MCF 10A (cell line): ENCODE measurements at regions not wholly inside any gene's neighbourhood (a gene's known extent, or its start where the extent isn't known, plus 50 kb on each side); places are given as distances from the start of the nearest gene placed in this dataset.

Experiments used
- BruUV-seq: library from RNA; stranded (reverse); fragments of 400-500 nt; replicated peaks from 2 replicates; lab custom pipeline; 2021; lab: Mats Ljungman, UMichigan
- CTCF ChIA-PET: fragments of 300-600 bp; sonication (Branson Sonifier 250); formaldehyde crosslinking; extraction: SDS; loops from one replicate; lab custom pipeline; 2021; ENCODE audit warnings: antibody characterized with exemption, inconsistent platforms; lab: Yijun Ruan, JAX
- POLR2A ChIA-PET: fragments of 300-600, 350-650 bp; sonication (Branson Sonifier 250); formaldehyde crosslinking; extraction: SDS; loops from one replicate; lab custom pipeline; 2020; ENCODE audit warnings: antibody characterized with exemption, inconsistent platforms; lab: Yijun Ruan, JAX
- DNase-seq: peaks from one replicate; pipeline ENCODE4 v3.0.0-alpha.2; 2018; ENCODE audit not compliant: unreplicated experiment
- H3K27ac Mint-ChIP-seq: one replicate; pipeline ENCODE4 v1.8.0; 2022; ENCODE audit warnings: mild to moderate bottlenecking, low read depth, mixed read lengths; ENCODE audit not compliant: unreplicated experiment
- H3K27me3 Mint-ChIP-seq: one replicate; pipeline ENCODE4 v1.8.0; 2022; ENCODE audit warnings: mixed read lengths; ENCODE audit not compliant: insufficient read depth, unreplicated experiment
- H3K36me3 Mint-ChIP-seq: one replicate; pipeline ENCODE4 v1.8.0; 2022; ENCODE audit warnings: mild to moderate bottlenecking, moderate library complexity, mixed read lengths; ENCODE audit not compliant: insufficient read depth, unreplicated experiment
- H3K4me1 Mint-ChIP-seq: one replicate; pipeline ENCODE4 v1.8.0; 2022; ENCODE audit warnings: mixed read lengths; ENCODE audit not compliant: insufficient read depth, unreplicated experiment
- H3K4me3 Mint-ChIP-seq: one replicate; pipeline ENCODE4 v1.8.0; 2022; ENCODE audit warnings: mild to moderate bottlenecking, moderate library complexity, mixed read lengths; ENCODE audit not compliant: unreplicated experiment
- H3K9me3 Mint-ChIP-seq: one replicate; pipeline ENCODE4 v1.8.0; 2022; ENCODE audit warnings: mixed read lengths; ENCODE audit not compliant: unreplicated experiment
- CTCF ChIP-seq: fragments of 200-600 bp; IDR thresholded peaks from one replicate; pipeline ENCODE4 v1.8.0; 2022; ENCODE audit warnings: antibody characterized with exemption, mild to moderate bottlenecking; ENCODE audit not compliant: unreplicated experiment
- intact Hi-C: fragments of 100-400 bp; cut with micrococcal nuclease; formaldehyde crosslinking; loops from 2 replicates; pipeline ENCODE4 v1.14.1; 2022

- H3K27ac Mint-ChIP-seq, result no peak overlapping the region
- CTCF ChIA-PET, result interaction anchor here (1.0 to 1.5 kb wide), 3 partner anchors 70 to 600 kb away, joined by 4 to 5 read pairs (median 5); no protein-coding TSS in a partner anchor
- H3K9me3 Mint-ChIP-seq, result no peaks in the 10 kb centered on the region
- no peak for DNase-seq
- H3K4me1 Mint-ChIP-seq, result peaks cover 25% of the 10 kb centered on the region
- no TSS peak for BruUV-seq
- H3K36me3 Mint-ChIP-seq, result no peaks in the 10 kb centered on the region
- no peak for TF ChIP-seq CTCF
- no peaks in the 10 kb centered on the region for H3K27me3 Mint-ChIP-seq
- no peak overlapping the region for H3K4me3 Mint-ChIP-seq
- POLR2A ChIA-PET, result interaction anchor here (0.5 kb wide), 1 partner anchor 162 kb away, joined by 3 read pairs; no protein-coding TSS in a partner anchor
- intact Hi-C loops, result loop anchor here (10.0 kb wide), 1 partner anchor 358 kb away; no protein-coding TSS in a partner anchor
These were observed 103.0 kb upstream of the MAML3 start for GRCh38 chr4:140256941-140257340.

- Mint-ChIP-seq H3K4me1 (peaks cover 29% of the 10 kb centered on the region), H3K27me3 (no peaks in the 10 kb centered on the region), H3K9me3 (no peaks in the 10 kb centered on the region), H3K36me3 (no peaks in the 10 kb centered on the region), H3K27ac (no peak overlapping the region), H3K4me3 (no peak overlapping the region)
- no peak for TF ChIP-seq CTCF
- CTCF ChIA-PET, result no interaction called here
- POLR2A ChIA-PET, result interaction anchor here (0.6 to 2.1 kb wide), 2 partner anchors 82 to 103 kb away, joined by 3 to 13 read pairs; partner anchors contain the start of gene MAML3
- DNase-seq, result peak; percentile 60
- intact Hi-C loops, result loop anchor here (10.0 kb wide), 1 partner anchor 358 kb away; no protein-coding TSS in a partner anchor
- no TSS peak for BruUV-seq
These were observed 102.4 kb upstream of the MAML3 start for GRCh38 chr4:140256335-140256734.

GRCh38 chr4:140255927-140256326 lies 101.9 kb upstream of the MAML3 start:
- Mint-ChIP-seq H3K9me3 (no peaks in the 10 kb centered on the region), H3K36me3 (no peaks in the 10 kb centered on the region), H3K27ac (no peak overlapping the region), H3K4me3 (no peak overlapping the region), H3K27me3 (no peaks in the 10 kb centered on the region), H3K4me1 (peaks cover 29% of the 10 kb centered on the region)
- DNase-seq, result no peak
- ChIA-PET POLR2A (interaction anchor here (2.1 kb wide), 1 partner anchor 103 kb away, joined by 13 read pairs; the partner anchor contains the start of gene MAML3), CTCF (interaction anchor here (0.7 to 2.6 kb wide), 4 partner anchors 72 to 603 kb away, joined by 3 to 26 read pairs (median 6); no protein-coding TSS in a partner anchor)
- no TSS peak for BruUV-seq
- intact Hi-C loops, result loop anchor here (10.0 kb wide), 1 partner anchor 359 kb away; no protein-coding TSS in a partner anchor
- no peak for TF ChIP-seq CTCF

- intact Hi-C loops, result loop anchor here (10.0 kb wide), 1 partner anchor 359 kb away; no protein-coding TSS in a partner anchor
- Mint-ChIP-seq H3K4me3 (no peak overlapping the region), H3K36me3 (no peaks in the 10 kb centered on the region), H3K4me1 (peaks cover 26% of the 10 kb centered on the region), H3K27ac (no peak overlapping the region), H3K27me3 (no peaks in the 10 kb centered on the region), H3K9me3 (no peaks in the 10 kb centered on the region)
- POLR2A ChIA-PET, result interaction anchor here (0.8 to 2.1 kb wide), 2 partner anchors 31 to 103 kb away, joined by 3 to 13 read pairs; partner anchors contain the start of gene MAML3
- BruUV-seq, result no TSS peak
- TF ChIP-seq CTCF, result no peak
- DNase-seq, result no peak
- CTCF ChIA-PET, result interaction anchor here (0.6 to 2.6 kb wide), 12 partner anchors 7 to 604 kb away, joined by 3 to 26 read pairs (median 4); no protein-coding TSS in a partner anchor
These were observed 101.5 kb upstream of the MAML3 start for GRCh38 chr4:140255467-140255866.
